Kidney epithelial cell (primary cell): ENCODE measurements at regions not wholly inside any gene's neighbourhood (a gene's known extent, or its start where the extent isn't known, plus 50 kb on each side); places are given as distances from the start of the nearest gene placed in this dataset.

Source experiments
- DNase-seq: peaks from one replicate; pipeline ENCODE4 v3.0.0-alpha.2; 2010; ENCODE audit warnings: low read depth
- H3K27me3 ChIP-seq: 2 replicates; pipeline ENCODE4 v1.6.0; 2011; ENCODE audit warnings: low read length; ENCODE audit not compliant: control insufficient read depth, insufficient read depth
- H3K36me3 ChIP-seq: 2 replicates; pipeline ENCODE4 v1.5.1; 2011; ENCODE audit warnings: low read length; ENCODE audit not compliant: control insufficient read depth, insufficient read depth
- H3K4me3 ChIP-seq: 2 replicates; pipeline ENCODE4 v1.5.1; 2011; ENCODE audit warnings: low read depth, mild to moderate bottlenecking, control low read depth, low read length
- CTCF ChIP-seq: IDR thresholded peaks from 2 replicates; pipeline ENCODE4 v1.5.1; 2011; ENCODE audit warnings: mild to moderate bottlenecking, moderate library complexity, low read length, control low read depth, inconsistent platforms; ENCODE audit not compliant: insufficient read depth, poor library complexity, severe bottlenecking

DNA sequence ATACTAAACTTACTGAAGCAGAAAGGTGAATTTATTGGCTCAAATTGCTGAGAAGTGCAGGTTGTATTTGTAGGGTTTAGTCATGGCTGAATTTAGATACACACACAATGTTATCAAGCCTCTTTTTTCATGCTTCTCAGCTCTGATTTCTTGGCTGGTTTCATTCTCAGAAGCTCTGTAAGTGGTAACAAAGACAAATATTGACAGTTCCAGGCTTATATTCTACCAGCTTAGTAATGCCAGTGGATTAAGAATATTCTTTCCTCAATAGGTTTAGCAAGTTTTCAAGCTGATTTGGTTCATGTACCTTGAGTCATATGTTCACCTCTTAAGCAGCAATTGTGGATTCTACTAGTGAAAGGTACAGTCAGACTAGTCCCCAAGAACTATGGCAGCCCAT lies 52.1 kb upstream of the PKIB start:
- H3K36me3 ChIP-seq, result no peaks in the 10 kb centered on the region
- TF ChIP-seq CTCF, result no peak
- DNase-seq, result no peak
- H3K4me3 ChIP-seq, result no peak overlapping the region
- H3K27me3 ChIP-seq, result no peaks in the 10 kb centered on the region
